ENCODE measurements at regions not wholly inside any gene's neighbourhood (a gene's known extent, or its start where the extent isn't known, plus 50 kb on each side); places are given as distances from the start of the nearest gene placed in this dataset.

DNA sequence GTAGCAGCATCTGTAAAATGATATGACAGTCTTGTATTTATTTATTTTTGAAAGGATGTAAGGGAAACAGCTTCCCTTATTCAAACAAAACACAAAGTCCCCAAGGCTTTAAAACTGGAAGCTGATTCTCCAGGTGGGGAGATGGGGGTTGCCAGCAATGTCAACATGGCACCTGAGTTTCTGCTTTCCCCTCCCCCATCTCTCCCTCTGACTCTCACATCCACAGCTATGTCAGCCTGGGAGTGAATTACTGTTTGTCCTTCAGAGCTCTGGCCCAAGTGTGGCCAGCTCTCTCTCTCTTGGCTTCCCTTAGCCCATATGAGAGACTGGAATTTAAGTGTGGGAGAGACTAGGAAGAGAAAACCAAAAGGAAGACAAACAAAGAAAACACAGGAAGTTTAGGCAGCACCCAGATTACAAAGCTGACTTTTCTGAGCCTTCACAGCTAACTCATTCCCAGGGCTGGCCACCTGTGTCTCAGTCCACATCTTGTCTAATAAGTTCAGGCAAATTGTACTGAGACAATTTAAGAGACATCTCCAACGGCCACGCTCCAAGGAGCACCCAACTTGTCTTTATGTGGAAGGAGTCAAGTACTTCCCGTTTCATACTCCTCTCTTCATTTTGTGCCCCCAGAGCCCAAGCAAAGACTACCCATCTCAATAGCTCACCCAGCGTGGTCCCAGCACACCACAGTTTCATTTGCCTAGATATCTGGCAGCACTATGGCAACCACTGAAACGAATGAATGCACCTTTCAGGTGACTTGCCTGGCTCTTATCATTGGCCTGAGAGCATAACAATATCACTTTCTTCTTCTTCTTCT, 69.2 kb downstream of the SOX9 start:
- Mint-ChIP-seq H3K4me1 (ENCODE audit: unreplicated experiment) (no peaks in the 10 kb centered on the region), H3K4me3 (ENCODE audit: unreplicated experiment) (no peak overlapping the region), H3K27me3 (ENCODE audit: unreplicated experiment) (peaks cover 2% of the 10 kb centered on the region), H3K27ac (ENCODE audit: unreplicated experiment) (no peak overlapping the region), H3K9me3 (ENCODE audit: unreplicated experiment) (no peaks in the 10 kb centered on the region), H3K36me3 (ENCODE audit: low read depth, unreplicated experiment) (no peaks in the 10 kb centered on the region)
- TF ChIP-seq, protein P1, sequence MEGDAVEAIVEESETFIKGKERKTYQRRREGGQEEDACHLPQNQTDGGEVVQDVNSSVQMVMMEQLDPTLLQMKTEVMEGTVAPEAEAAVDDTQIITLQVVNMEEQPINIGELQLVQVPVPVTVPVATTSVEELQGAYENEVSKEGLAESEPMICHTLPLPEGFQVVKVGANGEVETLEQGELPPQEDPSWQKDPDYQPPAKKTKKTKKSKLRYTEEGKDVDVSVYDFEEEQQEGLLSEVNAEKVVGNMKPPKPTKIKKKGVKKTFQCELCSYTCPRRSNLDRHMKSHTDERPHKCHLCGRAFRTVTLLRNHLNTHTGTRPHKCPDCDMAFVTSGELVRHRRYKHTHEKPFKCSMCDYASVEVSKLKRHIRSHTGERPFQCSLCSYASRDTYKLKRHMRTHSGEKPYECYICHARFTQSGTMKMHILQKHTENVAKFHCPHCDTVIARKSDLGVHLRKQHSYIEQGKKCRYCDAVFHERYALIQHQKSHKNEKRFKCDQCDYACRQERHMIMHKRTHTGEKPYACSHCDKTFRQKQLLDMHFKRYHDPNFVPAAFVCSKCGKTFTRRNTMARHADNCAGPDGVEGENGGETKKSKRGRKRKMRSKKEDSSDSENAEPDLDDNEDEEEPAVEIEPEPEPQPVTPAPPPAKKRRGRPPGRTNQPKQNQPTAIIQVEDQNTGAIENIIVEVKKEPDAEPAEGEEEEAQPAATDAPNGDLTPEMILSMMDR (IDR thresholded peaks at IDR 0.05; ENCODE audit: unreplicated experiment), result no peak
- DNase-seq (ENCODE audit: low spot score), result no peak

DNA sequence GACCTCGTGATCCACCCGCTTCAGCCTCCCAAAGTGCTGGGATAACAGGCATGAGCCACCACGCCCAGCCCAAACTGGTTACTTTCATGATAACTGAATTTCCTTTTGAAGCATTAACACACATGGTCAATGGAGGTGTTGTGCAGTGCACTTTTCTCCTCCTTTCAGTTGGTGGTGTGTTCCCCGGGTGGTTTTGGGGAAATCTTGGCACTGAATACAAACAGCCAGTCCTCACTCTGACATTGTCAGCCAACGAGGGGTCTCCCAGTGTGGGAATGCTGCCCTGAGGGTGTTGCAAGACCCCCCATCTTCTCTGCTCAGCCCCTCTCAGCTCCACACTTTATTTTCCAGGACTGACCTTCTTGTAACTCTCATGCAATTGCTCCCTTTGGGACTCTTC, 70.5 kb downstream of the SOX9 start:
- no peak overlapping the region for H3K4me3 Mint-ChIP-seq (ENCODE audit: unreplicated experiment)
- H3K9me3 Mint-ChIP-seq (ENCODE audit: unreplicated experiment), result no peaks in the 10 kb centered on the region
- peaks cover 2% of the 10 kb centered on the region for H3K27me3 Mint-ChIP-seq (ENCODE audit: unreplicated experiment)
- DNase-seq (ENCODE audit: low spot score), result no peak
- H3K4me1 Mint-ChIP-seq (ENCODE audit: unreplicated experiment), result no peaks in the 10 kb centered on the region
- H3K36me3 Mint-ChIP-seq (ENCODE audit: low read depth, unreplicated experiment), result no peaks in the 10 kb centered on the region
- H3K27ac Mint-ChIP-seq (ENCODE audit: unreplicated experiment), result no peak overlapping the region
- TF ChIP-seq, protein P1 (IDR thresholded peaks at IDR 0.05; ENCODE audit: unreplicated experiment), result no peak

DNA sequence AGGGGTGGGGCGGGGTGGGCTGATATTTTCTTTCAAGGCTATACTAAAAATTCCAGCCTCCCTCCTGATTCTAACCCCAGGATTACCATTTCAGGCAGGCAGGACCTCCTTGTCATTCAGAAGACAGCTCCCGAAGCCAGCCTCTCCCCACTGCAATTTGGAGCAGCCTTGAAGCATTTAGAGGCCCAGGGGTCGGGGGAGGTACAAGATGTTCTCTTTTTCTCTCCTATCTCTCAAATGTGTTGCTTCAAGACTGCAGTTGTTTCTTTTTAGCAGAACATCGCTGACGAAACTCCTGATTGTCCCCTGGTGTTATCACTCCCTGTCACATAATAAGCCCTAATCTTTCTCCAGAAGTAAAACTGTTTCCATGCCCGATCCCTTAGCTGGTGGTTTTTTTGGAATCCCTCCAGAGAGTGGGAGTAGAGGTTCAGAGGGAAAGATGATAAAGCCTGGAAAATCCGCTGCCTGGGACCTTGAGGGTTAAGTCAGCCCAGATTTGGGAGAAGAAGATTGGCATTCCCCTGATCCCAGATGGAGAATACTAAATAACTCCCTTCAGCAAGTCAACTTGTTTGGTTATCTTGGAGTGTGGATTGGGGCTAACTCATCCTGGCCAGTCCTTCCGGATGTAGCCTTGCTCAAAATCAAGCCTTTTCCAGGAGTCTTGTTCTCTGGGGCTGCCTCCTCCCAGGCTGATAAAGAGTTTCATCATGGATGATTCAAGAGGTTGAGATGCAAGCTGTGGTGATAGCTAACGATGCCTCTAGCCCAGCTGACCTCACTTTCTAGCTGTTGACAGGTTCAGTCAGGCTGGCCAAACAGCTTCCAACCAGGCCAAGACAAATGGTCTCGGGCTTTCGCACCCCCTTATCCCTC, 71.3 kb downstream of the SOX9 start:
- TF ChIP-seq, protein P1 (IDR thresholded peaks at IDR 0.05; ENCODE audit: unreplicated experiment), result no peak
- H3K27me3 Mint-ChIP-seq (ENCODE audit: unreplicated experiment), result peaks cover 2% of the 10 kb centered on the region
- peaks cover 2% of the 10 kb centered on the region for H3K36me3 Mint-ChIP-seq (ENCODE audit: low read depth, unreplicated experiment)
- H3K27ac Mint-ChIP-seq (ENCODE audit: unreplicated experiment), result no peak overlapping the region
- no peaks in the 10 kb centered on the region for H3K9me3 Mint-ChIP-seq (ENCODE audit: unreplicated experiment)
- no peak overlapping the region for H3K4me3 Mint-ChIP-seq (ENCODE audit: unreplicated experiment)
- H3K4me1 Mint-ChIP-seq (ENCODE audit: unreplicated experiment), result no peaks in the 10 kb centered on the region
- no peak for DNase-seq (ENCODE audit: low spot score)

DNA sequence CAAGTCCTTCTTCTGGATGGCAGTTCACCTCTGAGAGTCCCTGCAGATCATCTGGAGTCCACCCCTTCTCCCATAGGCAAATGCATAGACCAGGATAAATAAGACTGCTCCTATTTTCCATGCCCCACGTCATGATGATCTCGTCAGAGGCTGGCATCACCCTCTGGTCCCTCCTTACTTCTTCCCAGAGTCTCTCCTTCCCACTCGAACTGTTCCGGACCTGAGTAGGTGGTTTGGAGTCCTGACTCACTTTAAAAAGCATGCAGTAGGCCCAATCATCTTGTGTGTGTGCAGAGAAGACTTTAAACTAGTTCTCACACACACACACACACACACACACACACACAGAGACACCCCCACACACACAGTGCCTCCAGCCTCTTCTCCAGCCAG, 72.0 kb downstream of the SOX9 start:
- Mint-ChIP-seq H3K9me3 (ENCODE audit: unreplicated experiment) (no peaks in the 10 kb centered on the region), H3K4me3 (ENCODE audit: unreplicated experiment) (no peak overlapping the region), H3K36me3 (ENCODE audit: low read depth, unreplicated experiment) (peaks cover 3% of the 10 kb centered on the region), H3K4me1 (ENCODE audit: unreplicated experiment) (no peaks in the 10 kb centered on the region), H3K27ac (ENCODE audit: unreplicated experiment) (no peak overlapping the region), H3K27me3 (ENCODE audit: unreplicated experiment) (peaks cover 2% of the 10 kb centered on the region)
- no peak for DNase-seq (ENCODE audit: low spot score)
- TF ChIP-seq, protein P1 (IDR thresholded peaks at IDR 0.05; ENCODE audit: unreplicated experiment), result no peak
